PC-3 (cell line): ENCODE measurements at regions not wholly inside any gene's neighbourhood (a gene's known extent, or its start where the extent isn't known, plus 50 kb on each side); places are given as distances from the start of the nearest gene placed in this dataset.

Experiments used
- ATAC-seq: fragments of 200-7000 bp; cut with Tn5 transposase; 2 replicates; pipeline ENCODE4 v1.9.1; 2020; ENCODE audit warnings: mild to moderate bottlenecking, moderate library complexity
- BruUV-seq: library from RNA; stranded (reverse); fragments of 400-500 nt; replicated peaks from 2 replicates; lab custom pipeline; 2021; lab: Mats Ljungman, UMichigan
- CTCF ChIA-PET: fragments of 300-600 bp; sonication (Branson Sonifier 250); formaldehyde crosslinking; loops from one replicate; lab custom pipeline; 2022; ENCODE audit warnings: antibody characterized with exemption; lab: Charles Lee
- POLR2A ChIA-PET: fragments of 300-600 bp; sonication (Branson Sonifier 250); formaldehyde crosslinking; loops from one replicate; lab custom pipeline; 2022; ENCODE audit warnings: antibody characterized with exemption; ENCODE audit not compliant: unreplicated experiment; lab: Charles Lee
- DNase-seq: peaks from one replicate; pipeline ENCODE4 v3.0.0-alpha.2; 2015
- H2AFZ ChIP-seq: fragments of 300-600 bp; sonication (generic); 2 replicates; pipeline ENCODE4 v1.6.0; 2016; ENCODE audit warnings: antibody characterized with exemption, low read length
- H3F3A ChIP-seq: fragments of 300-600 bp; sonication (generic); one replicate; pipeline ENCODE4 v1.6.0; 2017; ENCODE audit warnings: antibody characterized with exemption, low read length, control low read depth, mild to moderate bottlenecking; ENCODE audit not compliant: unreplicated experiment
- H3K27ac ChIP-seq: fragments of 300-600 bp; sonication (generic); 2 replicates; pipeline ENCODE4 v1.5.1; 2016; ENCODE audit warnings: mild to moderate bottlenecking, low read length
- H3K27me3 ChIP-seq: fragments of 300-600 bp; sonication (generic); 2 replicates; pipeline ENCODE4 v1.6.1; 2016; ENCODE audit warnings: low read length, mixed read lengths
- H3K36me3 ChIP-seq: fragments of 300-600 bp; sonication (generic); 2 replicates; pipeline ENCODE4 v1.6.1; 2016; ENCODE audit warnings: low read depth, mixed run types, low read length, mixed read lengths
- H3K4me1 ChIP-seq: fragments of 300-600 bp; sonication (generic); 2 replicates; pipeline ENCODE4 v1.5.1; 2016; ENCODE audit warnings: low read length; ENCODE audit not compliant: insufficient read depth
- H3K4me2 ChIP-seq: fragments of 300-600 bp; sonication (generic); 2 replicates; pipeline ENCODE4 v1.6.0; 2016; ENCODE audit warnings: low read length
- H3K4me3 ChIP-seq: fragments of 300-600 bp; sonication (generic); 2 replicates; pipeline ENCODE4 v1.5.1; 2016; ENCODE audit warnings: mild to moderate bottlenecking, low read length, mixed read lengths
- H3K79me2 ChIP-seq: fragments of 300-600 bp; sonication (generic); 2 replicates; pipeline ENCODE4 v1.6.1; 2017; ENCODE audit warnings: low read length, mixed read lengths
- H3K9ac ChIP-seq: fragments of 300-600 bp; sonication (generic); 2 replicates; pipeline ENCODE4 v1.6.0; 2016; ENCODE audit warnings: mild to moderate bottlenecking, low read length
- H3K9me2 ChIP-seq: fragments of 300-600 bp; sonication (generic); replicated peaks from 2 replicates; pipeline ENCODE4 v1.6.1; 2016; ENCODE audit warnings: mixed run types, low read length, mixed read lengths
- H3K9me3 ChIP-seq: fragments of 300-600 bp; sonication (generic); 2 replicates; pipeline ENCODE4 v1.6.1; 2016; ENCODE audit warnings: low read length, mixed read lengths
- H4K20me1 ChIP-seq: fragments of 300-600 bp; sonication (generic); 2 replicates; pipeline ENCODE4 v1.6.1; 2016; ENCODE audit warnings: low read length, mixed read lengths
- EZH2 ChIP-seq: fragments of 300-600 bp; sonication (generic); IDR thresholded peaks from one replicate; pipeline ENCODE4 v1.6.1; 2017; ENCODE audit warnings: antibody characterized with exemption, mild to moderate bottlenecking, low read length; ENCODE audit not compliant: unreplicated experiment
- EZH2phosphoT487 ChIP-seq: fragments of 300-600 bp; sonication (generic); IDR thresholded peaks from 2 replicates; pipeline ENCODE4 v1.6.1; 2018; ENCODE audit warnings: mild to moderate bottlenecking, antibody characterized with exemption, low read length, borderline replicate concordance
- intact Hi-C: fragments of 100-400 bp; cut with micrococcal nuclease; formaldehyde crosslinking; loops from 2 replicates; pipeline ENCODE4 v1.9.0; 2023
- TF ChIP-seq, protein P1 (sequence below): fragments of 300-600 bp; sonication (generic); conservative IDR thresholded peaks from 2 replicates; pipeline ENCODE4 v1.5.1; 2017; ENCODE audit warnings: antibody characterized with exemption, low read depth, mild to moderate bottlenecking, low read length

DNA sequence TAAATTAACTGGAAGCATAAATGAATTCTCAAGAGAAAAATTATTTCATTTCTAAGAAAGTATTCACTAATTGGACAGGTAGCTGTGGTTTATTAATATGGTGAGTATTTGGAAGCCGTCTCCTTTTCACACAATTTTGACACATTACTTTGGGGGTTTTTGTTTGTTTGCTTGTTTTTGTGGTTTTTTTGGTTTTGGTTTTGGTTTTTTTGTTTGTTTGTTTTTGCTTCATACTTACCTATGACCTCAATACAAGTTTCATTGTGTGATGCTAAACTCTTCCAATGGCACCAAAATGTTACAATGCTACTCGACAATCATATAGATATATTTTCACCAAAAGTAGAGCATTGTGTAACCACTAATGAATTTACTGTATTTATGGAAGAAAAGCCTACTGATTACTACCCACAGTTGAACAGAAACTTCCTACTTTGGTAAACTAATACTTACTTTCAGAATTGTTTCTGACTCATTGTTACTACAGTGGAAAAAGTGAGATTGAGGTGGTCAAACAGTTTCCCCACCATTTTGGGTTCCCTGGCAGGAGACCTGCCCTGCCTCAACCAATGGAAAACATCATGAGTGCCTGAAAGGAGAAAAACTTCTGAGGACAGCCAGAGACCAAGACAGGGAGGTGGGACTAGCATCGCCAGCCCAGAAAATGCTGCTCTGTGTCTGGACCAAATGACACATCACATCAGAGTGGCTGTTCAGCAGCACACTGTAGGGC lies 443.1 kb downstream of the HNRNPD start:
- POLR2A ChIA-PET, result no interaction called here

DNA sequence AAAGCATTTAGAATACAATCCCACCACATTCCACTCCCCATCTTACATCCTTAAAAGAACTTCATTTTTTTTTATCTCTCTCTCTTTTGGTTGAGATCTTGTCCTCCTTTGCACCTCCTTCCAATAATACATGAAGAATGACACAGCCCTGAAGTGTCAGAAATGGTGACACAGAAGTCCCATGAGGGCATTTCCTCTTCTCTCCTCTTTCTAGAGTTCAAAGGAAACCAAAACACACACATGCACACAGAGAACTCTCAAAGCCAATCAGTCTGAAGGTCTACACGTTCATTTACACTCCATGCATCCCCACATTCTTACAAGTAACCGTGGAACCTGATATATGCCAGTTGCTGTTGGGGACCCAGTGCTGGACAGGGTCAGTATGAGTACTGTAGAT lies 450.7 kb downstream of the HNRNPD start:
- no TSS peak for BruUV-seq
- intact Hi-C loops, result no loop called here
- H3K36me3 ChIP-seq, result no peaks in the 10 kb centered on the region
- ChIA-PET CTCF (no interaction called here), POLR2A (no interaction called here)
- no peak overlapping the region for H3K4me2 ChIP-seq
- ATAC-seq (no peak), DNase-seq (no peak)
- no peak overlapping the region for H3K27ac ChIP-seq
- H3K4me3 ChIP-seq, result no peak overlapping the region
- no peak overlapping the region for H3K9ac ChIP-seq
- H3K9me3 ChIP-seq, result no peaks in the 10 kb centered on the region
- no peaks in the 10 kb centered on the region for H4K20me1 ChIP-seq
- no peaks in the 10 kb centered on the region for H3K4me1 ChIP-seq
- no peaks in the 10 kb centered on the region for H3K9me2 ChIP-seq
- no peaks in the 10 kb centered on the region for H3F3A ChIP-seq
- no peaks in the 10 kb centered on the region for H3K79me2 ChIP-seq
- no peak overlapping the region for H2AFZ ChIP-seq
- peaks cover 26% of the 10 kb centered on the region for H3K27me3 ChIP-seq
- TF ChIP-seq, protein P1, sequence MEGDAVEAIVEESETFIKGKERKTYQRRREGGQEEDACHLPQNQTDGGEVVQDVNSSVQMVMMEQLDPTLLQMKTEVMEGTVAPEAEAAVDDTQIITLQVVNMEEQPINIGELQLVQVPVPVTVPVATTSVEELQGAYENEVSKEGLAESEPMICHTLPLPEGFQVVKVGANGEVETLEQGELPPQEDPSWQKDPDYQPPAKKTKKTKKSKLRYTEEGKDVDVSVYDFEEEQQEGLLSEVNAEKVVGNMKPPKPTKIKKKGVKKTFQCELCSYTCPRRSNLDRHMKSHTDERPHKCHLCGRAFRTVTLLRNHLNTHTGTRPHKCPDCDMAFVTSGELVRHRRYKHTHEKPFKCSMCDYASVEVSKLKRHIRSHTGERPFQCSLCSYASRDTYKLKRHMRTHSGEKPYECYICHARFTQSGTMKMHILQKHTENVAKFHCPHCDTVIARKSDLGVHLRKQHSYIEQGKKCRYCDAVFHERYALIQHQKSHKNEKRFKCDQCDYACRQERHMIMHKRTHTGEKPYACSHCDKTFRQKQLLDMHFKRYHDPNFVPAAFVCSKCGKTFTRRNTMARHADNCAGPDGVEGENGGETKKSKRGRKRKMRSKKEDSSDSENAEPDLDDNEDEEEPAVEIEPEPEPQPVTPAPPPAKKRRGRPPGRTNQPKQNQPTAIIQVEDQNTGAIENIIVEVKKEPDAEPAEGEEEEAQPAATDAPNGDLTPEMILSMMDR, result no peak
- TF ChIP-seq EZH2, result no peak
- no peak for TF ChIP-seq EZH2phosphoT487

More for the DNA sequence above, 443.1 kb downstream of the HNRNPD start:
- no peaks in the 10 kb centered on the region for H3F3A ChIP-seq
- no peaks in the 10 kb centered on the region for H3K9me2 ChIP-seq
- no peaks in the 10 kb centered on the region for H3K9me3 ChIP-seq
- TF ChIP-seq, protein P1, result no peak
- TF ChIP-seq EZH2phosphoT487 (no peak), EZH2 (no peak)
- DNase-seq (no peak), ATAC-seq (no peak)
- no peak overlapping the region for H3K4me3 ChIP-seq
- no peak overlapping the region for H3K9ac ChIP-seq
- CTCF ChIA-PET, result no interaction called here
- H3K36me3 ChIP-seq, result no peaks in the 10 kb centered on the region
- no peak overlapping the region for H3K27ac ChIP-seq
- no TSS peak for BruUV-seq
- peaks cover 23% of the 10 kb centered on the region; the same call in 1 of the 2 replicates for H3K27me3 ChIP-seq
- no peaks in the 10 kb centered on the region for H3K79me2 ChIP-seq
- no peaks in the 10 kb centered on the region for H3K4me1 ChIP-seq
- intact Hi-C loops, result no loop called here
- no peak overlapping the region for H3K4me2 ChIP-seq
- no peak overlapping the region for H2AFZ ChIP-seq
- H4K20me1 ChIP-seq, result no peaks in the 10 kb centered on the region

DNA sequence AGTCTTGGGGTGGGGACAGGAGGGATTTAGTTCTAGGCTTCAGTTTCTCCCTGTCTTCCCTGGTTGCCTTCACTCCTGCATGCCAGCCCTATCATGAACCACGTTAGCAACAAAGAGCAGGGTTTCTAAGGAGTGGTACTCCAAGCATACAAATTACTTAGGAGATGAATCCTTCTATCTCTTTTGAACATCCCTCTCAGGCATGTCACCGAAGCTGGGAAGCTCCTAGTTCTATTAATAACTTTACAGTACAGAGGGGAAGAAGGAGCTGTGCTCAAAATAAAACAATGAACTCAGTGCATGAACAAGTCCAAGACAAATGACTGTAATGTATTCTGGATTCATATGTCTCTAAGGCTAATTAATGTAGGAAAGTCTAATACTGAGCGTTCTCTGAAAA lies 450.6 kb upstream of the RASGEF1B start:
- Histone ChIP-seq H3K4me2 (no peak overlapping the region), H3F3A (no peaks in the 10 kb centered on the region), H3K9me2 (no peaks in the 10 kb centered on the region), H3K4me3 (no peak overlapping the region), H3K4me1 (no peaks in the 10 kb centered on the region), H3K9me3 (no peaks in the 10 kb centered on the region), H3K27ac (no peak overlapping the region), H3K27me3 (peaks cover 20% of the 10 kb centered on the region), H4K20me1 (no peaks in the 10 kb centered on the region), H2AFZ (no peak overlapping the region), H3K9ac (no peak overlapping the region), H3K79me2 (no peaks in the 10 kb centered on the region), H3K36me3 (no peaks in the 10 kb centered on the region)
- CTCF ChIA-PET, result no interaction called here
- DNase-seq (no peak), ATAC-seq (no peak)
- POLR2A ChIA-PET, result no interaction called here
- intact Hi-C loops, result no loop called here
- BruUV-seq, result no TSS peak
- TF ChIP-seq, protein P1, result no peak
- TF ChIP-seq EZH2phosphoT487 (no peak), EZH2 (no peak)
